ENCODE measurements at regions not wholly inside any gene's neighbourhood (a gene's known extent, or its start where the extent isn't known, plus 50 kb on each side); places are given as distances from the start of the nearest gene placed in this dataset.

DNA sequence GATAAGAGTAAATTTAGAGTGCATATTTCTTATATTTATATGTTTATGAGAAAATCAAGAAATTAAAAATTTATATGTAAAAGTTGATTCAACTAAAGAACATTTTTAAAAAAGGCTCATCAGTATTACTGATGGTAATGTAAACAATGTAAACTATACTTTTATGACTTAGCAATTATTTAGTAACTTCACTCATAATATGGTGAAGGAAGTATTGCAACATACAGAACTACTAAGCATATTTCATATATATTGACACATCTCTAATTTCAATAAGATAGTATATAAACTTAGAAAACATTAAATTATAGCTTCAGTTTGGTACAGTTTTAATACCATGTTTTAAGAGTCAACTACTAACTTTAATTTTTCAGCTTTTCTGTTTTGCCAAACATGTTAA, 512.8 kb upstream of the PCDH7 start:
- H3K4me1 ChIP-seq (ENCODE audit: control insufficient read depth in 1 of 2, insufficient read depth in 2 of 2, low read length in 2 of 2), result peaks cover 19 to 25% of the 10 kb centered on the region in 2 experiments
- no peaks in the 10 kb centered on the region for H4K20me1 ChIP-seq (ENCODE audit: insufficient read depth)
- TF ChIP-seq RAD21 (IDR thresholded peaks at IDR 0.05; ENCODE audit: low read depth) (no peak), CBX3 (IDR thresholded peaks at IDR 0.05; ENCODE audit: low read depth) (no peak), ATF3 (IDR thresholded peaks at IDR 0.05) (no peak), POLR2A (IDR thresholded peaks at IDR 0.05; ENCODE audit: borderline replicate concordance, extremely low read depth, insufficient read depth, insufficient read length) (no peak)
- DNase-seq (ENCODE audit: low read depth, low spot score), result no peak
- no peak overlapping the region for H3K4me2 ChIP-seq (ENCODE audit: low read length)
- intact Hi-C loops (cut with micrococcal nuclease), result no loop called here
- no peak overlapping the region for H3K4me3 ChIP-seq (replicated peaks in 1 of 2; ENCODE audit: low read depth in 1 of 2, low read length in 2 of 2)
- no peaks in the 10 kb centered on the region for H3K9me2 ChIP-seq (ENCODE audit: insufficient read depth)
- ATAC-seq, result no peak
- ChIA-PET RAD21 (ENCODE audit: low non-redundant PET in 1 of 2, low total read pairs in 2 of 2, uncharacterized antibody in 2 of 2, unreplicated experiment in 2 of 2) (no interaction called here), CTCF (no interaction called here), POLR2A (no interaction called here)
- H3K9me3 ChIP-seq (ENCODE audit: control insufficient read depth in 1 of 2, insufficient read depth in 1 of 2, low read depth in 1 of 2, low read length in 2 of 2), result no peaks in the 10 kb centered on the region
- no peaks in the 10 kb centered on the region for H3K27me3 ChIP-seq (ENCODE audit: insufficient read depth, low read length)
- BruUV-seq (replicated peaks), result no TSS peak
- H3K79me2 ChIP-seq (ENCODE audit: insufficient read depth, low read length), result no peaks in the 10 kb centered on the region
- H3K36me3 ChIP-seq (ENCODE audit: control insufficient read depth in 1 of 2, insufficient read depth in 2 of 2, low read length in 2 of 2), result no peaks in the 10 kb centered on the region
- no peak overlapping the region for H3K9ac ChIP-seq (ENCODE audit: low read length)
- H2AFZ ChIP-seq (ENCODE audit: low read depth, low read length, poor library complexity, severe bottlenecking), result no peak overlapping the region
- H3K27ac ChIP-seq (ENCODE audit: low read depth, low read length), result no peak overlapping the region

DNA sequence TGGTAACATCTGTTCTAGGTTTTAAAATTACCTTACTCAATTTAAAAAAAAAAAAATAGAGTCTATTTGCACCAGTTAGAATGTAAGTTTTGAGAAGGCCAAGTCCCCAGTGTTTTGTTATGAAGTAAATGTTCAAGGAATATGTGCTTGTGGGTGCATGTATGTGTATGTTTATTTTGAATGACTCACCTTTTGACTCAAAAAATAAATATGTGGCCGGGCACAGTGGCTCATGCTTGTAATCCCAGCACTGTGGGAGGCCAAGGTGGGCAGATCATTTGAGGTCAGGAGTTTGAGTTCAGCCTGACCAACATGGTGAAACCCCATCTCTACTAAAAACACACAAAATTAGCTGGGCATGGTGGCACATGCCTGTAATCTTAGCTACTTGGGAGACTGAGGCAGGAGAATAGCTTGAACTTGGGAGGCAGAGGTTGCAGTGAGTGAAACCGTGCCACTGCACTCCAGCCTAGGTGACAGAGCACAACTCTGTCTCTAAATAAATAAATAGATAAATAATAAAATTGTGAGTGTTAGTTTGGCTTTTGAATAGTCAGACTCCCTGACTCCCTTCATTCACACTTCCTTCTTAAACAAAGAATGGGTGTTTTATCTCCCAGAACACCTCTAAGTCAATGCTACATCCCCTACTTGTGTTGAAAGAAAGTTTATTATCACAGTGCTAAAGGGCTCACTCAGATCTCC, 511.3 kb upstream of the PCDH7 start:
- CTCF ChIA-PET, result no interaction called here
- peak; percentile 95 for ATAC-seq
- TF ChIP-seq CBX3 (IDR thresholded peaks at IDR 0.05; ENCODE audit: low read depth), result peak; percentile 83
- TF ChIP-seq SRF (IDR thresholded peaks at IDR 0.05; ENCODE audit: low read depth), result peak; percentile 63
- peak; percentile 73 for TF ChIP-seq SP1 (IDR thresholded peaks at IDR 0.05; ENCODE audit: low read depth)
- no peak for TF ChIP-seq ZFX (IDR thresholded peaks at IDR 0.05)
- TF ChIP-seq SIN3A (IDR thresholded peaks at IDR 0.05; ENCODE audit: low read depth), result 0 out of 2 replicates have a peak, but pooled peaks have one; percentile 15
- TF ChIP-seq JUND (IDR thresholded peaks at IDR 0.05), result peak; percentile 92
- TF ChIP-seq CEBPB (IDR thresholded peaks at IDR 0.05; ENCODE audit: low read depth), result peak; percentile 7; the same call in 1 of the 2 replicates
- TF ChIP-seq TCF7L2 (IDR thresholded peaks at IDR 0.05; ENCODE audit: borderline replicate concordance, extremely low read depth, insufficient read depth, insufficient read length), result no peak
- TF ChIP-seq POLR2AphosphoS5 (IDR thresholded peaks at IDR 0.05; ENCODE audit: low read depth, low read length), result 0 out of 2 replicates have a peak, but pooled peaks have one; percentile 17
- no peak for TF ChIP-seq CTCF (IDR thresholded peaks at IDR 0.05 in 2 of 3, conservative IDR thresholded peaks at IDR 0.05 in 1 of 3; ENCODE audit: borderline replicate concordance in 1 of 3, insufficient read depth in 1 of 3, low read depth in 2 of 3, low read length in 2 of 3)
- peak; percentile 50 for TF ChIP-seq EGR1 (IDR thresholded peaks at IDR 0.05; ENCODE audit: low read depth)
- TF ChIP-seq ZNF274 (IDR thresholded peaks at IDR 0.05; ENCODE audit: low read depth, low read length), result no peak
- TF ChIP-seq POLR2A (IDR thresholded peaks at IDR 0.05; ENCODE audit: borderline replicate concordance, extremely low read depth, insufficient read depth, insufficient read length), result no peak
- TF ChIP-seq, protein P1, sequence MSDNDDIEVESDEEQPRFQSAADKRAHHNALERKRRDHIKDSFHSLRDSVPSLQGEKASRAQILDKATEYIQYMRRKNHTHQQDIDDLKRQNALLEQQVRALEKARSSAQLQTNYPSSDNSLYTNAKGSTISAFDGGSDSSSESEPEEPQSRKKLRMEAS (IDR thresholded peaks at IDR 0.05), result peak; percentile 41
- TF ChIP-seq FOSL1 (IDR thresholded peaks at IDR 0.05; ENCODE audit: low read depth), result peak; percentile 94
- intact Hi-C loops (cut with micrococcal nuclease), result no loop called here
- Histone ChIP-seq H3K9me2 (ENCODE audit: insufficient read depth) (no peaks in the 10 kb centered on the region), H4K20me1 (ENCODE audit: insufficient read depth) (no peaks in the 10 kb centered on the region), H3K9me3 (ENCODE audit: control insufficient read depth in 1 of 2, insufficient read depth in 1 of 2, low read depth in 1 of 2, low read length in 2 of 2) (no peaks in the 10 kb centered on the region), H3K9ac (ENCODE audit: low read length) (no peak overlapping the region), H3K4me2 (ENCODE audit: low read length) (peak overlapping the region; percentile 61), H3K4me1 (ENCODE audit: control insufficient read depth in 1 of 2, insufficient read depth in 2 of 2, low read length in 2 of 2) (peaks cover 19 to 25% of the 10 kb centered on the region in 2 experiments), H3K4me3 (replicated peaks in 1 of 2; ENCODE audit: low read depth in 1 of 2, low read length in 2 of 2) (no peak overlapping the region; a peak in 1 of 4 replicates), H3K79me2 (ENCODE audit: insufficient read depth, low read length) (no peaks in the 10 kb centered on the region), H2AFZ (ENCODE audit: low read depth, low read length, poor library complexity, severe bottlenecking) (peak overlapping the region; percentile 97), H3K27ac (ENCODE audit: low read depth, low read length) (peak overlapping the region; percentile 75), H3K36me3 (ENCODE audit: control insufficient read depth in 1 of 2, insufficient read depth in 2 of 2, low read length in 2 of 2) (no peaks in the 10 kb centered on the region), H3K27me3 (ENCODE audit: insufficient read depth, low read length) (no peaks in the 10 kb centered on the region)
- DNase-seq (ENCODE audit: low read depth, low spot score), result peak; percentile 36
- POLR2A ChIA-PET, result no interaction called here
- RAD21 ChIA-PET (ENCODE audit: low non-redundant PET in 1 of 2, low total read pairs in 2 of 2, uncharacterized antibody in 2 of 2, unreplicated experiment in 2 of 2), result no interaction called here
- no TSS peak for BruUV-seq (replicated peaks)

All from HCT116 (cell line).